ENCODE measurements at regions not wholly inside any gene's neighbourhood (a gene's known extent, or its start where the extent isn't known, plus 50 kb on each side); places are given as distances from the start of the nearest gene placed in this dataset.

GRCh38 chr9:103899866-103900265 lies 194.2 kb upstream of the SMC2 start:
- Histone ChIP-seq H3K9me3 (replicated peaks; ENCODE audit: control insufficient read depth, insufficient read depth, low read depth, low read length) (no peaks in the 10 kb centered on the region; the same call in 1 of the 2 replicates), H3K27me3 (ENCODE audit: control insufficient read depth in 2 of 2, insufficient read depth in 2 of 2, low read length in 2 of 2) (no peaks in the 10 kb centered on the region), H3K79me2 (ENCODE audit: control insufficient read depth, insufficient read depth, low read length) (no peaks in the 10 kb centered on the region), H3K4me2 (ENCODE audit: insufficient read depth, low read length) (no peak overlapping the region), H3K4me3 (no peak overlapping the region), H2AFZ (ENCODE audit: low read depth, low read length) (no peak overlapping the region), H3K27ac (ENCODE audit: extremely low read depth, low read depth, low read length) (no peak overlapping the region), H4K20me1 (replicated peaks; ENCODE audit: control insufficient read depth, insufficient read depth, low read length) (no peaks in the 10 kb centered on the region), H3K9ac (ENCODE audit: insufficient read depth in 1 of 2, low read depth in 2 of 2, low read length in 2 of 2) (no peak overlapping the region), H3K4me1 (replicated peaks in 1 of 2; ENCODE audit: control insufficient read depth in 2 of 2, insufficient read depth in 2 of 2, low read length in 2 of 2) (no peaks in the 10 kb centered on the region), H3K36me3 (ENCODE audit: control insufficient read depth, insufficient read depth, low read length) (no peaks in the 10 kb centered on the region), H3K9me1 (ENCODE audit: control insufficient read depth, insufficient read depth, low read length) (no peaks in the 10 kb centered on the region)
- BruUV-seq (replicated peaks) = no TSS peak
- ATAC-seq (no peak), FAIRE-seq (no peak), DNase-seq (ENCODE audit: extremely low read depth in 1 of 4, low spot score in 3 of 4) (no peak)
- TF ChIP-seq, protein P1, sequence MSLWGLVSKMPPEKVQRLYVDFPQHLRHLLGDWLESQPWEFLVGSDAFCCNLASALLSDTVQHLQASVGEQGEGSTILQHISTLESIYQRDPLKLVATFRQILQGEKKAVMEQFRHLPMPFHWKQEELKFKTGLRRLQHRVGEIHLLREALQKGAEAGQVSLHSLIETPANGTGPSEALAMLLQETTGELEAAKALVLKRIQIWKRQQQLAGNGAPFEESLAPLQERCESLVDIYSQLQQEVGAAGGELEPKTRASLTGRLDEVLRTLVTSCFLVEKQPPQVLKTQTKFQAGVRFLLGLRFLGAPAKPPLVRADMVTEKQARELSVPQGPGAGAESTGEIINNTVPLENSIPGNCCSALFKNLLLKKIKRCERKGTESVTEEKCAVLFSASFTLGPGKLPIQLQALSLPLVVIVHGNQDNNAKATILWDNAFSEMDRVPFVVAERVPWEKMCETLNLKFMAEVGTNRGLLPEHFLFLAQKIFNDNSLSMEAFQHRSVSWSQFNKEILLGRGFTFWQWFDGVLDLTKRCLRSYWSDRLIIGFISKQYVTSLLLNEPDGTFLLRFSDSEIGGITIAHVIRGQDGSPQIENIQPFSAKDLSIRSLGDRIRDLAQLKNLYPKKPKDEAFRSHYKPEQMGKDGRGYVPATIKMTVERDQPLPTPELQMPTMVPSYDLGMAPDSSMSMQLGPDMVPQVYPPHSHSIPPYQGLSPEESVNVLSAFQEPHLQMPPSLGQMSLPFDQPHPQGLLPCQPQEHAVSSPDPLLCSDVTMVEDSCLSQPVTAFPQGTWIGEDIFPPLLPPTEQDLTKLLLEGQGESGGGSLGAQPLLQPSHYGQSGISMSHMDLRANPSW (CRISPR knock-in tag; IDR thresholded peaks at IDR 0.05) = no peak
- no peak for TF ChIP-seq ZNF212 (CRISPR knock-in tag; IDR thresholded peaks at IDR 0.05)
- no peak for TF ChIP-seq SMC3 (conservative IDR thresholded peaks at IDR 0.05; ENCODE audit: insufficient read depth, low read depth, low read length)
- no peak for TF ChIP-seq EWSR1 (IDR thresholded peaks at IDR 0.05; ENCODE audit: borderline replicate concordance, low read depth, partially characterized antibody)
- 8% methylated on average over 1 of the region's 1 CpG for WGBS (ENCODE audit: insufficient coverage, low coverage, missing lambda C conversion rate)
- intact Hi-C loops (cut with micrococcal nuclease) = no loop called here
- in situ Hi-C loops (cut with MboI) = no loop called here
- ChIA-PET POLR2A (no interaction called here), CTCF (ENCODE audit: low intra/inter-chr PET ratio) (no interaction called here)
